Activated T-cell treated with anti-CD3 and anti-CD28 coated beads, Interleukin-2, amount 50 U/mL, for 4 hours (primary cell): ENCODE measurements at regions not wholly inside any gene's neighbourhood (a gene's known extent, or its start where the extent isn't known, plus 50 kb on each side); places are given as distances from the start of the nearest gene placed in this dataset.

ENCODE experiments used
- ATAC-seq, 2 donors: fragments of 200-7000 bp; cut with Tn5 transposase; one replicate each; pipeline ENCODE4 v1.10.0; 2021
- DNase-seq: peaks from one replicate; pipeline ENCODE4 v3.0.0-alpha.2; 2020
- H3K27me3 Mint-ChIP-seq: one replicate; pipeline ENCODE4 v1.8.0; 2021; ENCODE audit warnings: low read depth, mixed read lengths
- H3K36me3 Mint-ChIP-seq: one replicate; pipeline ENCODE4 v1.8.0; 2022; ENCODE audit warnings: mixed read lengths; ENCODE audit not compliant: insufficient read depth
- H3K4me1 Mint-ChIP-seq: one replicate; pipeline ENCODE4 v1.8.0; 2021; ENCODE audit warnings: low read depth, mixed read lengths
- H3K4me3 Mint-ChIP-seq: one replicate; pipeline ENCODE4 v1.8.0; 2021; ENCODE audit warnings: mild to moderate bottlenecking, moderate library complexity, mixed read lengths
- H3K9me3 Mint-ChIP-seq: one replicate; pipeline ENCODE4 v1.8.0; 2021; ENCODE audit warnings: mixed read lengths

GRCh38 chr4:22881411-22881810 lies 188.7 kb downstream of the GBA3 start:
- no peaks in the 10 kb centered on the region for H3K4me1 Mint-ChIP-seq
- no peak overlapping the region for H3K4me3 Mint-ChIP-seq
- peaks cover 5% of the 10 kb centered on the region for H3K9me3 Mint-ChIP-seq
- ATAC-seq (no peak), DNase-seq (no peak)
- H3K27me3 Mint-ChIP-seq: no peaks in the 10 kb centered on the region
- H3K36me3 Mint-ChIP-seq: no peaks in the 10 kb centered on the region

DNA sequence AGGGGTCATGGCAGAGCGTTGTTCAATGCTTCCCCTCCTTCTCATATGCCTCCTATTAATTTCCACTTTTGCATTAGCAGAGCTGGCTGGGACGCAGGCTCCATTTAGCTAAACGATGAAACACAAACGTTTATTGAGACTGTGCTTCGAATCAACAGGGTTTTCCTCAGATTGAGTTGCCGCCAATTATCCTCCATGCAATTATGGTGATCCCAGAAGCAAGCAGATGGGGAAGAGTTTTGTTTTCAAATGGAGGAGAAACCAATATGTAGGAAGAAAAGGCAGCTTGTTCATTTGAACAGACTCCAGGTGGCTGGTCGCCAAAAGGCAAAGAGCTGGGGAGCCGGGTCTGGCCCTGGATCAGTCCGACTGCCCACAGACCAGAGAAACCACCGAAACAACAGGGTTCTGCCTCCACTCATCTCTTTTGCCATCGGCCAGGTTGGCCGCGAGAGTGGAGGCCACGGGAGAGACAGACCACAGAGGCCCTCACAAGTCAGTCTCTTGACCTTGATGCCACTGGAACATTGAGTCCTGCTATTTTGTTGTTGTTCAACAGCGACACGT lies 184.8 kb downstream of the GBA3 start:
- DNase-seq (no peak), ATAC-seq (no peak)
- Mint-ChIP-seq H3K9me3 (peaks cover 5% of the 10 kb centered on the region), H3K4me1 (no peaks in the 10 kb centered on the region), H3K27me3 (no peaks in the 10 kb centered on the region), H3K4me3 (no peak overlapping the region), H3K36me3 (no peaks in the 10 kb centered on the region)

DNA sequence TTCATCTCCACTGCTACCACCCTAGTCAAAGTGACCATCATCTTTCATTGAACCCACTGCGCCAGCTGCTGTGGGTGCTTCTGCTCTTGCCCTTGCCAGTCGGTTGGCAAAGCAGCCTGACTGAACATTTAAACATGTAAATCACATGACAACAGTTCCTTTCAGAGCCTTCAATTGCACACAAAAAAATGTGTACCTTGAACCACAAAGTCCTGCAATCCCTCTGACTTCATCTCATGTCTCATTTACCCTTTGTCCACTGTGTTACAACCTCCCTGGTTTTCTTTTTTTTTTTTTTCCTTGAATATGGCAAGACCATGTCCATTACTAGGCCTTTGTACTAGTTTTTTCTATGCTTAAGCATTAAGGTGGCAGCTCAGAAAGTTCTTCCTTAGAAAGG lies 183.5 kb downstream of the GBA3 start:
- ATAC-seq (no peak), DNase-seq (no peak)
- H3K36me3 Mint-ChIP-seq: no peaks in the 10 kb centered on the region
- no peaks in the 10 kb centered on the region for H3K4me1 Mint-ChIP-seq
- H3K4me3 Mint-ChIP-seq: no peak overlapping the region
- no peaks in the 10 kb centered on the region for H3K9me3 Mint-ChIP-seq
- no peaks in the 10 kb centered on the region for H3K27me3 Mint-ChIP-seq

GRCh38 chr4:22875587-22876257 lies 183.0 kb downstream of the GBA3 start:
- no peak overlapping the region for H3K4me3 Mint-ChIP-seq
- no peaks in the 10 kb centered on the region for H3K27me3 Mint-ChIP-seq
- H3K9me3 Mint-ChIP-seq: no peaks in the 10 kb centered on the region
- ATAC-seq (no peak), DNase-seq (no peak)
- no peaks in the 10 kb centered on the region for H3K4me1 Mint-ChIP-seq
- no peaks in the 10 kb centered on the region for H3K36me3 Mint-ChIP-seq

- Mint-ChIP-seq H3K36me3 (no peaks in the 10 kb centered on the region), H3K27me3 (no peaks in the 10 kb centered on the region), H3K9me3 (no peaks in the 10 kb centered on the region), H3K4me1 (no peaks in the 10 kb centered on the region), H3K4me3 (no peak overlapping the region)
- DNase-seq: no peak
- ATAC-seq: no peak
Measured at GRCh38 chr4:22874334-22874912, 181.7 kb downstream of the GBA3 start.

DNA sequence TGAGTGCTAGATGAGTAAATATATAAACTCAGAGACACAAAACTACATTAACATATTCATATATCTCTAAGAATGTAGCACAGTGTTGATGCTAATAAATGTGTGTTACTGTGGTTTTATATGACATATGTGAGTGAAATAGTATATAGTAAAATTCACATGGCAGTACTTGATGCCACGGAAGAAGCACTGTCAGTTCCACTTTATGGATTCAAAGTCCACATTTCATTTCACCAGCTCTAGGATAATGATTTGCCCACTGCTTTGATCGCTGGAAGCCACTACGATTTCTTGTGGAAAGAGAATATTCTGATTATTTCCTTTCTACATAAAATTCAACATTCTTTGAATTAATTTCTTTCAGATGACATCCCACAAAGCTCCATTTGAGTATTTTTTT lies 181.2 kb downstream of the GBA3 start:
- DNase-seq: no peak
- no peaks in the 10 kb centered on the region for H3K27me3 Mint-ChIP-seq

GRCh38 chr4:22870847-22871449 lies 178.2 kb downstream of the GBA3 start:
- ATAC-seq: no peak
- H3K4me1 Mint-ChIP-seq: no peaks in the 10 kb centered on the region
- no peak overlapping the region for H3K4me3 Mint-ChIP-seq
- H3K27me3 Mint-ChIP-seq: no peaks in the 10 kb centered on the region
- no peaks in the 10 kb centered on the region for H3K36me3 Mint-ChIP-seq
- no peak for DNase-seq
- H3K9me3 Mint-ChIP-seq: peaks cover 9% of the 10 kb centered on the region

More for the DNA sequence above, 181.2 kb downstream of the GBA3 start:
- Mint-ChIP-seq H3K4me1 (no peaks in the 10 kb centered on the region), H3K9me3 (peaks cover 4% of the 10 kb centered on the region), H3K36me3 (no peaks in the 10 kb centered on the region), H3K4me3 (no peak overlapping the region)
- ATAC-seq: no peak

- no peaks in the 10 kb centered on the region for H3K27me3 Mint-ChIP-seq
- no peak for ATAC-seq
Measured at GRCh38 chr4:22869235-22869634, 176.5 kb downstream of the GBA3 start.

More at GRCh38 chr4:22869235-22869634, 176.5 kb downstream of the GBA3 start:
- Mint-ChIP-seq H3K4me3 (no peak overlapping the region), H3K9me3 (peaks cover 9% of the 10 kb centered on the region), H3K4me1 (no peaks in the 10 kb centered on the region), H3K36me3 (no peaks in the 10 kb centered on the region)
- DNase-seq: no peak
